ENCODE measurements at regions not wholly inside any gene's neighbourhood (a gene's known extent, or its start where the extent isn't known, plus 50 kb on each side); places are given as distances from the start of the nearest gene placed in this dataset.

DNA sequence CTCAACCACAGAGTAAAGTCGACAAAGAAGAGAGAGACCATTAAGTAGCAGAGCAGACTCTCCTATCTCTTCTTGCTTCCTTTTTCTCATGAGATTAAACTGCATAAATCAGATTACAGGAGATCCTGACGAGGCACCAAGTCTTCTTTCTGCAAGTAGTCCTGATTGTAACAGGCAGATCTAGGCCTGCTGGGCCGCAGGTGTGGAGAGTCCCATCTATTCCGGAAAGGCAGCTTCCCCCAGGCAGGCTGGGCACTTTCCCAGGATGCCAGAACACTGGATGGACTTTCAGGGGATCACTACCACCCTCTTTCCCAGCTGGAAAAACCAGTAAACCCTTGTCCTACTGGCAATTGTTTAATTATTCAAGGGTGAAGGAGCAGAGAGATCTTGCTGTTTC, 173.0 kb upstream of the CADM1 start:
- H3K36me3 ChIP-seq (ENCODE audit: control insufficient read depth in 3 of 3, insufficient read depth in 3 of 3, low read length in 3 of 3), result no peaks in the 10 kb centered on the region
- no peaks in the 10 kb centered on the region for H3K27me3 ChIP-seq (ENCODE audit: control insufficient read depth in 3 of 3, insufficient read depth in 3 of 3, low read length in 3 of 3)
- no peak overlapping the region for H3K9ac ChIP-seq (ENCODE audit: low read depth in 1 of 3, low read length in 3 of 3)
- H3K27ac ChIP-seq (ENCODE audit: low read depth, low read length), result no peak overlapping the region
- H3K4me3 ChIP-seq (ENCODE audit: low read length in 3 of 3), result no peak overlapping the region
- peaks cover 0 to 18% (median 13%) of the 10 kb centered on the region in 3 donors for H3K4me1 ChIP-seq (ENCODE audit: control insufficient read depth in 3 of 3, insufficient read depth in 3 of 3, low read length in 3 of 3)
- no peaks in the 10 kb centered on the region for H3K9me3 ChIP-seq (ENCODE audit: control insufficient read depth in 3 of 3, low read length in 3 of 3)

- no peaks in the 10 kb centered on the region for H3K27me3 ChIP-seq (ENCODE audit: control insufficient read depth in 3 of 3, insufficient read depth in 3 of 3, low read length in 3 of 3)
- H3K36me3 ChIP-seq (ENCODE audit: control insufficient read depth in 3 of 3, insufficient read depth in 3 of 3, low read length in 3 of 3), result no peaks in the 10 kb centered on the region
- H3K9me3 ChIP-seq (ENCODE audit: control insufficient read depth in 3 of 3, low read length in 3 of 3), result no peaks in the 10 kb centered on the region
- no peak overlapping the region for H3K9ac ChIP-seq (ENCODE audit: low read depth in 1 of 3, low read length in 3 of 3)
- no peak overlapping the region for H3K4me3 ChIP-seq (ENCODE audit: low read length in 3 of 3)
- peaks cover 0 to 18% (median 13%) of the 10 kb centered on the region in 3 donors for H3K4me1 ChIP-seq (ENCODE audit: control insufficient read depth in 3 of 3, insufficient read depth in 3 of 3, low read length in 3 of 3)
- no peak overlapping the region for H3K27ac ChIP-seq (ENCODE audit: low read depth, low read length)
Observed at GRCh38 chr11:115676768-115677167, 172.6 kb upstream of the CADM1 start.

DNA sequence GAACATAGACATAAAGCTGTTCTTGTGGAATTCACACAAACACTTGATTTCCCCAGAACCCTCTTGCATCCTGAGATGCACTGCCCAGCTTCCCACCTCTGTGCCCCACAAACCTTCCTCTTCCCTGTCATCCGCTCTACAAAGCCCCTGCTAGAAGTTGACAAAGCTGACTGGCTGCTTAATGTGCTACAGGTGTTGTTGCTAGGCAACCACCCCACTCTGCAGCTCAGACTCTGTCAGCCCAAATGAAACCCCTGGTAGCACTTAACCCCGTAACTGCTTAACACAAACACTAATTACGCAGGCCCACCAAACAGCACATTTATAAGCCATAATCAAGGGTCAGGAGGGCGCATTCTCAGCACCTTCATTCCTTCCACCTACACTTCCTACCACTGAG, 172.0 kb upstream of the CADM1 start:
- H3K27ac ChIP-seq (ENCODE audit: low read depth, low read length), result no peak overlapping the region
- no peak overlapping the region for H3K4me3 ChIP-seq (ENCODE audit: low read length in 3 of 3)
- H3K9ac ChIP-seq (ENCODE audit: low read depth in 1 of 3, low read length in 3 of 3), result no peak overlapping the region
- no peaks in the 10 kb centered on the region for H3K27me3 ChIP-seq (ENCODE audit: control insufficient read depth in 3 of 3, insufficient read depth in 3 of 3, low read length in 3 of 3)
- H3K4me1 ChIP-seq (ENCODE audit: control insufficient read depth in 3 of 3, insufficient read depth in 3 of 3, low read length in 3 of 3), result peaks cover 0 to 18% (median 13%) of the 10 kb centered on the region in 3 donors
- H3K9me3 ChIP-seq (ENCODE audit: control insufficient read depth in 3 of 3, low read length in 3 of 3), result no peaks in the 10 kb centered on the region
- no peaks in the 10 kb centered on the region for H3K36me3 ChIP-seq (ENCODE audit: control insufficient read depth in 3 of 3, insufficient read depth in 3 of 3, low read length in 3 of 3)

DNA sequence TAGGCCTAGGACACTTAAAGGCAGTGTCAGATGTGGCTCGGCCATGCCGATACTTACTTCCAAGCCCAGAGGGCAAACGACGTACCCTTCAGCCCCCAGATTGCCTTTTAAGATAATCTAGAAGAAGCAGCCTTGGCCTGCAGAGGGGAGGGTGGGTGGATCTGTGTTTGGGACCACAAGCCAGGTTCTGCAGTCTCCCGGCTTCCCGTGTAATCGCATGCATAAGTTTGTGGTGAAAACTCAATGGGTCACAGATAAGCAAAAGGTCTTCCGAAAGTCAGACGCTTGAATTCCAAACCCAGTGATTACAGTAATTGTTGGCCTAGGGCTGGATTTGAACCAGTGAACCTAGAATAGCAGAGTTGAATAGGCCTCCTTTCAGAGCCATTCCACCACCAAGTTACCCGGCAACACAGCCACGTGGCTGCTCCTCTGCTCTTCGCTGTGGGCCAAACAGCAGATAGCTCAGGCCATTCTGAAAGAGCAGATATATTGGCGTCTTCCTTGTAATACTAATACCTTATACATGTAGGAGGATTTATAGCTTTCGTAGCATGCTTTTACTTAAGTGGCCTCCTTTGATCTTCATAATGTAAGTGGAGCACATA, 170.8 kb upstream of the CADM1 start:
- Histone ChIP-seq H3K4me1 (ENCODE audit: control insufficient read depth in 3 of 3, insufficient read depth in 3 of 3, low read length in 3 of 3) (peaks cover 0 to 18% (median 13%) of the 10 kb centered on the region in 3 donors), H3K36me3 (ENCODE audit: control insufficient read depth in 3 of 3, insufficient read depth in 3 of 3, low read length in 3 of 3) (no peaks in the 10 kb centered on the region), H3K27me3 (ENCODE audit: control insufficient read depth in 3 of 3, insufficient read depth in 3 of 3, low read length in 3 of 3) (no peaks in the 10 kb centered on the region), H3K9me3 (ENCODE audit: control insufficient read depth in 3 of 3, low read length in 3 of 3) (no peaks in the 10 kb centered on the region), H3K9ac (ENCODE audit: low read depth in 1 of 3, low read length in 3 of 3) (no peak overlapping the region), H3K27ac (ENCODE audit: low read depth, low read length) (no peak overlapping the region), H3K4me3 (ENCODE audit: low read length in 3 of 3) (no peak overlapping the region)

DNA sequence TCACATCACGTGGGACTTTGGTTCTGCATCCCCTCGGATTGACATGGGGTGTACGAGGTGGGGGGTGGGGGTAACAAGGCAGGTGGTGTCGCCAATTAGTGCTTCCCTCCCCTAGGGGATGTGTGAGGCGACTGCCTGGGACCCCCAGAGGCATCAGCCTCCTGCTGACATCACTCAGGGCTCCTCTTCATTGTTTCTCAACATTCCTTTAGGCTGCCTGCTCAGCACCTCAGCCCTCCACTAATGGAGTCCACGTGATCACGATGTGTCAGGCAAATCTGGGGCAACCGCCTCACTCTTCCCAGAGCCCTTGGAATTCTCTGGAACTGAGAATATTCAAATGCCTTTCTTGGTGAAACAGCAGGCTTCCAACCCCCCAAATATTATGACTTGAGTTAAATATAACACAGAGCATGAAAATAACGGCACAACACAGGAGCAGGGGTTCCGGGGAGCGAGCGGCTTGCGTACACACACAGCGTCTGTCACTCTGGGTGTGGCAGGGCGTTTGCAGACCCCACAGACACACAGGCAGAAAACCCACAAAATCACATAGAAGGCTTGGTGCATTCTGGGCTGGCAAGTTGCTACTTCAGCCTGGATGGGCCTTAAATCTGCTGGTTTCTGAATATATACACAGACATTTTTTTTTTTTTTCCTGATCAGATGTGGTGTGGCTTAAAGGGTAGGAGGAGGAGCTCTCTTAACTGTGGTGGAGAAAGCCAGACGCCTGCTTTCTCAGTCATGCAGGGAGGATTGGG, 170.1 kb upstream of the CADM1 start:
- Histone ChIP-seq H3K4me1 (ENCODE audit: control insufficient read depth in 3 of 3, insufficient read depth in 3 of 3, low read length in 3 of 3) (peaks cover 0 to 18% (median 13%) of the 10 kb centered on the region in 3 donors), H3K36me3 (ENCODE audit: control insufficient read depth in 3 of 3, insufficient read depth in 3 of 3, low read length in 3 of 3) (no peaks in the 10 kb centered on the region), H3K4me3 (ENCODE audit: low read length in 3 of 3) (no peak overlapping the region), H3K9me3 (ENCODE audit: control insufficient read depth in 3 of 3, low read length in 3 of 3) (no peaks in the 10 kb centered on the region), H3K27ac (ENCODE audit: low read depth, low read length) (no peak overlapping the region), H3K27me3 (ENCODE audit: control insufficient read depth in 3 of 3, insufficient read depth in 3 of 3, low read length in 3 of 3) (no peaks in the 10 kb centered on the region), H3K9ac (ENCODE audit: low read depth in 1 of 3, low read length in 3 of 3) (no peak overlapping the region)

DNA sequence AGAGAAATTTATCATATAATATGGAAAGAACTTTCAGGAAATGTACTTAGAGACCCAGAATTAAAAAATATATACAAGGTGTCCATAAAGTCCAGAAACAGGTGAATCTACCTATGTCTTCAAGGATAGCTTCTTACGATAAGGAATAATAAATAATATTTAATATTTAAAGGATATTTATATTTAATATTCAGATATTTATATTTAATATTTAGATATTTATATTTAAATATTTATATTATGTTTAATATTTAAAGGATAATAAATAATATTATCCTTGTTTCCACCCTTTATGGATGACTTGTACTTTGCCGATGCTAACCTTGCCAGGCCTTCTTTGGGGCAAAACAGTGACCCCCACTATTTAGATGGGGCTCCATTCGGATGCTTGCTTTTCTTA, 169.5 kb upstream of the CADM1 start:
- Histone ChIP-seq H3K36me3 (ENCODE audit: control insufficient read depth in 3 of 3, insufficient read depth in 3 of 3, low read length in 3 of 3) (no peaks in the 10 kb centered on the region), H3K4me3 (ENCODE audit: low read length in 3 of 3) (no peak overlapping the region), H3K27ac (ENCODE audit: low read depth, low read length) (no peak overlapping the region), H3K27me3 (ENCODE audit: control insufficient read depth in 3 of 3, insufficient read depth in 3 of 3, low read length in 3 of 3) (no peaks in the 10 kb centered on the region), H3K4me1 (ENCODE audit: control insufficient read depth in 3 of 3, insufficient read depth in 3 of 3, low read length in 3 of 3) (peaks cover 0 to 13% (median 13%) of the 10 kb centered on the region in 3 donors), H3K9ac (ENCODE audit: low read depth in 1 of 3, low read length in 3 of 3) (no peak overlapping the region), H3K9me3 (ENCODE audit: control insufficient read depth in 3 of 3, low read length in 3 of 3) (no peaks in the 10 kb centered on the region)

DNA sequence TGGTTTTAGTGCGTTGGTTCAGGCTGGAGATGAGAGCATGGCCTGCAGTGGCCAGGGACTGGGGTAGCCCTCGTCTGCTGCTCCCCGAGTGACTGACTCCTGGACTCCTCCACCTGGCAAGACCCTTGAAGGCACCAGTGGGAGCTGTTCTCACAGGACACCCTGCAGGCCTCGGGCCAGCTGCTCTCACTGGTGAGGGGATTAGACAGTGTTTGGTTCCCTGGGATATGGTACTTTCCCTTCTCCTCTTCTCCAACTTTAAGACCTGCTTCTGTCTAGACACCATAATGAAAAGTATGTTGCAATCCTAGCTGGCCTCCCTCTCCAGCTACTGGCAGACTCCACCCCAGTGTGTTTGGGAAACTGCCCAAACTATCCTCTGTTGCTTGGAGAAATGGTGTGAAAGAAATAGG, 168.8 kb upstream of the CADM1 start:
- Histone ChIP-seq H3K4me1 (ENCODE audit: control insufficient read depth in 3 of 3, insufficient read depth in 3 of 3, low read length in 3 of 3) (peaks cover 0 to 10% (median 9%) of the 10 kb centered on the region in 3 donors), H3K9me3 (ENCODE audit: control insufficient read depth in 3 of 3, low read length in 3 of 3) (no peaks in the 10 kb centered on the region), H3K27ac (ENCODE audit: low read depth, low read length) (no peak overlapping the region), H3K27me3 (ENCODE audit: control insufficient read depth in 3 of 3, insufficient read depth in 3 of 3, low read length in 3 of 3) (no peaks in the 10 kb centered on the region), H3K36me3 (ENCODE audit: control insufficient read depth in 3 of 3, insufficient read depth in 3 of 3, low read length in 3 of 3) (no peaks in the 10 kb centered on the region), H3K4me3 (ENCODE audit: low read length in 3 of 3) (no peak overlapping the region), H3K9ac (ENCODE audit: low read depth in 1 of 3, low read length in 3 of 3) (no peak overlapping the region)

- Histone ChIP-seq H3K9ac (ENCODE audit: low read depth in 1 of 3, low read length in 3 of 3) (no peak overlapping the region), H3K9me3 (ENCODE audit: control insufficient read depth in 3 of 3, low read length in 3 of 3) (no peaks in the 10 kb centered on the region), H3K27me3 (ENCODE audit: control insufficient read depth in 3 of 3, insufficient read depth in 3 of 3, low read length in 3 of 3) (no peaks in the 10 kb centered on the region), H3K36me3 (ENCODE audit: control insufficient read depth in 3 of 3, insufficient read depth in 3 of 3, low read length in 3 of 3) (no peaks in the 10 kb centered on the region), H3K4me1 (ENCODE audit: control insufficient read depth in 3 of 3, insufficient read depth in 3 of 3, low read length in 3 of 3) (peaks cover 0 to 10% (median 7%) of the 10 kb centered on the region in 3 donors), H3K4me3 (ENCODE audit: low read length in 3 of 3) (no peak overlapping the region), H3K27ac (ENCODE audit: low read depth, low read length) (no peak overlapping the region)
Observed at GRCh38 chr11:115672412-115672811, 168.2 kb upstream of the CADM1 start.

DNA sequence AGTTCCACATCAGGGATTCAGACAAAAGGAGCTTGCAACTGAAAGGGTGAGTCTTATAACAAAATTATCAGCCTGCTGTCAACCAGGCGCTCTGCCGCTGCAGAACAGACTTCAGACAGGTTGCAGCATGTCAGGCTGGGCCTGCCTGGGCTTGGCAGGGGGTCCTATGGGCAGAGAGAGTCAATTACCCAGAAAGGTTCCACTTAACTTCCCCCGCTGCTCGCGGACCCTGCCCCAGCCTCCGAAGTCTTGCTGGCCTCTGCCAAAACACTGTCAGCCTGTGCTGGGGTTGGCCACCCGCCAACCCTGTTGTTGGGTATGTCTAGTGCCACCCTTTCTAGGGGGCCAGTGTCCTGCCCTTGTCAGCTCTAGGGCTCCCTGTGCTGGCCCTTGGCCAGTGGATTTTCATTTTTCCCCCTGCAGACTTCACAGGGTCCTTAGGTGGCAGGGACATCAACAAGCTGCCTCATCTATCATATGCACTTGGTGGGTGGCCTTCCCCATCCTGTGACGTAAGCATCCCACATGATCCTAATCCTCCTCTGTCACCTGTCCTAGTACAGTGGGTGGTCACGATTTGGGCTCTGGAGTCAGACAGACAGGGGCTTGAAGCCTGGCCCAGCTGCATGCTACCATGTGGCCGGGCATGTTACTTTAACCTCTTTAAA, 166.5 kb upstream of the CADM1 start:
- H3K9me3 ChIP-seq (ENCODE audit: control insufficient read depth in 3 of 3, low read length in 3 of 3), result no peaks in the 10 kb centered on the region
- no peaks in the 10 kb centered on the region for H3K27me3 ChIP-seq (ENCODE audit: control insufficient read depth in 3 of 3, insufficient read depth in 3 of 3, low read length in 3 of 3)
- H3K4me3 ChIP-seq (ENCODE audit: low read length in 3 of 3), result no peak overlapping the region
- H3K36me3 ChIP-seq (ENCODE audit: control insufficient read depth in 3 of 3, insufficient read depth in 3 of 3, low read length in 3 of 3), result no peaks in the 10 kb centered on the region
- H3K27ac ChIP-seq (ENCODE audit: low read depth, low read length), result no peak overlapping the region
- H3K4me1 ChIP-seq (ENCODE audit: control insufficient read depth in 3 of 3, insufficient read depth in 3 of 3, low read length in 3 of 3), result peaks cover 0 to 15% (median 11%) of the 10 kb centered on the region in 3 donors
- H3K9ac ChIP-seq (ENCODE audit: low read depth in 1 of 3, low read length in 3 of 3), result no peak overlapping the region

DNA sequence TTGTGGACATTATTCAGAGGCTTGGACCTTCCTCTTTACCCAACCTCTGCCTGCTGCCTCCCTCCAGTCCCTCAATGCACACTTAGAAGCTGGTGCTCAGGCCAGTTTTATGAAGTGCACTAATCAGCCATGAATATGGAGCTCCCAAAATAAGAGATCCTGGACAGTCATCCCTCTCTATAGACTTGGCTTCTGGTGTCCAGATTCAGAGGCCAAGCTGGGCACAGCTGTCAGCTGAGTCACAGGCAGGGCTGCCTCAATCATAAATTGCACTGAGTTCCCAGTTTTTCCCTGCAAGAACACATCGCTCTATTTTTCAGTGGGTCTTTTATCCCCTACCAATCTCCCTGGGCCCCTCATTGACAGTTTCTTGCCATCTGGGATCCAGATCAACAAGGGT, 161.7 kb upstream of the CADM1 start:
- Histone ChIP-seq H3K4me1 (ENCODE audit: control insufficient read depth in 3 of 3, insufficient read depth in 3 of 3, low read length in 3 of 3) (peaks cover 0 to 5% (median 4%) of the 10 kb centered on the region in 3 donors), H3K4me3 (ENCODE audit: low read length in 3 of 3) (no peak overlapping the region), H3K9me3 (ENCODE audit: control insufficient read depth in 3 of 3, low read length in 3 of 3) (no peaks in the 10 kb centered on the region), H3K27ac (ENCODE audit: low read depth, low read length) (no peak overlapping the region), H3K27me3 (ENCODE audit: control insufficient read depth in 3 of 3, insufficient read depth in 3 of 3, low read length in 3 of 3) (no peaks in the 10 kb centered on the region), H3K9ac (ENCODE audit: low read depth in 1 of 3, low read length in 3 of 3) (peak overlapping the region in 1 of 3 donors; percentile 33), H3K36me3 (ENCODE audit: control insufficient read depth in 3 of 3, insufficient read depth in 3 of 3, low read length in 3 of 3) (no peaks in the 10 kb centered on the region)

Data from skeletal muscle tissue (tissue), 3 donors.